HCEC 1CT (cell line): ENCODE measurements at regions not wholly inside any gene's neighbourhood (a gene's known extent, or its start where the extent isn't known, plus 50 kb on each side); places are given as distances from the start of the nearest gene placed in this dataset.

Source experiments
- DNase-seq: peaks from one replicate; pipeline ENCODE4 v3.0.0-alpha.2; 2017

DNA sequence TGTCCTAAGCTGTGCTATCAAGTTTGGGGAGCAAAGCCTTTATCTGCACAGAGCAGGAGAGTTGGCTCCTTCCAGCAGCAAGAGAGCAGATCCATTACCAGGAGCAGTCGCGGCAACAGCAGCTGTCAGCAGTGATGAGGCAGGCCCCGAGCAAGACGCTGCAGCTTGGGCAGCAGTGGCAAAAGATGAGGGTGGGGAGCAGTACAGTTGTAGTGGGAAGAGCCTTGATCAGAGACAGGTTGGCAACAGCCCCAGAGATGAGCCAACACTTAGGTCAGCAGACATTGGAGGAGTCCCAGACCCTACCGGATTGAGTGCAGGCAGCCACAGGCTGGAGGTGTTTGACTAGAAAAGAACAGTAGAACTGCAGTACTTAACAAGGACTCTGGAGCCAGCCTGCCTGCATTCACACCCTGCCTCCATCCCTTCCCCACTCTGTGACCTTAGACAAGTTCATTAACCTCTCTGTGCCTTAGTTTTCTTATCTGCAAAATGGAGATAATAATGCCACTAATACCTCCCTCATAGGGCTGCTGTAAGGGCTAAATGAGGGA lies 117.1 kb upstream of the SERTAD2 start:
- peak; percentile 91 for DNase-seq

DNA sequence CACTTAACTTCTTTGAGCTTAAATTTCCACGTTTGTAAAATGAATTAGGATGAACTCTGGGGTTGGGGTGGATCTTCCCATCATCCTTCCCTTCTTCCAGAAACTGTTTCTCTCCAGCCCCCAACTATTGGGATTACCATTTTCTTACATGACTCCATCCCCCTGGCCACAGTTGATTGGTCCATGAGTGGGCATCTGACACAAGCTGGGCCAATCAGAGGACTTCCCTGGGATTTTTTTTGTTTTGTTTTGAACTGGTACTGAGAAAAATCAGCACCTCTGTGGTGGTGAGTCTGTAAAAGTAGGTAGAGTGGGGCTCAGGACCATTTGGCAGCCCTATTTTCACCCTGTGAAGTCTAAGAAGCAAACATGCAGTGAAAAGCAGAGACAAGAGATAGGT lies 118.0 kb upstream of the SERTAD2 start:
- DNase-seq: no peak

DNA sequence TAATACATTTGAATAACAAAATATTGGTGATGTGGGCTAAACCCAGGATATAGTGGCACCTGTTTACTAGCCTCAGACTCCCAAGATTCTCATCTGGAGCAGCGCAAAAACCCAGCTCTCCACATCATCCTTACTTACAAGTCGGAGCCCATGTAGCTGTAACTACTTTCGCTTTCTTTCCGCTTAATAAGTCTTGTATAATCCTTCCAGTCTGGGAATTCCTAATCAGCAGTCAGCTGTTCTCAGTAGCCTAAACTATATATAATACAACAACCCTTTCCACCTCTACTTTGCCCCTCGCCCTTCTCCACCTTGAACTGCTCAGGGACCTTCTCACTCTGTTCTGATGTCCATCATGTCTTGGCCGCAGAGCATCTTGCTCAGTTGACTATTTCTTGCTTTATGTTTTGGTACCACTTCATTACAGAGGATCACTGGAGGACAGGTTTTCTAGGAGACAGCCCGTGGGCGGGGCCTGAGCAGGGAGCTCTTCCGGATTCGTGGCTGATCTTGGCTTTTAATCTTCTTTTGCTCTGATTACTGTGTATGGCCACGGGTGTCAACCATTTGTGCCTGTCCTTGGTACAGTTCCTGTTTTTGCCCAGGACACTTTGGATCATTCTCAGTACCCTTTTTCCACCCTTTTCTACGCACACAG lies 119.9 kb upstream of the SERTAD2 start:
- DNase-seq: no peak

DNA sequence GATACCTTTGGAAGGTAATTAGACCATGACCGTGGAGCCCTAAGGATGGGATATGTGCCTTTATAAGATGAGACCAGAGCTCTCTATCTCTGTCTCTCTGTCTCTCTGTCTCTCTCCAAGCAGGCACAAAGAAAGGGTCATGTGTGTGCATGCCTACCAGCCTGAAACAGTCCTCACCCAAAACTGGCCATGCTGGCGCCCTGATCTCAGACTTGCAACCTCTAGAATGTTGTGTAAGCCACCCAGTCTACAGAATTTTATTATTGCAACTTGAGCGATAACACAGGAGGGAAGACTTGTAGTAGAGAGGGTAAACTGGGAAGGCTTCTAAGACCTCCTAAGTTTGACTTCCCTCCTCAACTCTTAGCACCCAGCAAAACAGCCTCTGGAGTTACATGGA lies 124.1 kb upstream of the SERTAD2 start:
- no peak for DNase-seq

DNA sequence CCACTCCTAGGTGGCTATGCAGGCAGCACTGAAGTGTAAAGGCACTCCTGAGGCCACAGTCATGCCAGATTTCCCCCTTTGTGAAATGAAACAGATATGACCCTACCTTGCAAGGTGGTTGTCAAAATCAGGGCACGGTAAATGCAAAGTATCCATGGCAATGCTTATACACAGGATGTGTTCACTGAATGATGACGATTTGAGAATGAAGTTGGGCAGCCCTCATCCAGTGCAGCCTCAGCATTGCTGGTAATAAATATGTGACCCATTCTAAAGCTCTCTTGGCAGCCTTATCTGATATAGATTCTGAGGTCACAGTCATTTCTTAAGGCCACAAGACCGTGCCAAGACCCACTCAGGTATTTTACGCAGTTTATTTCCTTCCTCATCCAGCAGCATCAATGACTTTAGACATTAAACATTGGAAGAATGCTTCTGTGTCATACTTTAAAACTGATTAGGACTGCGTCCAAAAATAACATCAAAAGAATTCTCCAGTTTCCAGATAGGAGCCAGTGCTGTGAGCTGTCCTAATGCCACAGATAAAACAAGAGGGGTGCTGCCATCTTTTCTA lies 125.5 kb upstream of the SERTAD2 start:
- peak; percentile 84 for DNase-seq

DNA sequence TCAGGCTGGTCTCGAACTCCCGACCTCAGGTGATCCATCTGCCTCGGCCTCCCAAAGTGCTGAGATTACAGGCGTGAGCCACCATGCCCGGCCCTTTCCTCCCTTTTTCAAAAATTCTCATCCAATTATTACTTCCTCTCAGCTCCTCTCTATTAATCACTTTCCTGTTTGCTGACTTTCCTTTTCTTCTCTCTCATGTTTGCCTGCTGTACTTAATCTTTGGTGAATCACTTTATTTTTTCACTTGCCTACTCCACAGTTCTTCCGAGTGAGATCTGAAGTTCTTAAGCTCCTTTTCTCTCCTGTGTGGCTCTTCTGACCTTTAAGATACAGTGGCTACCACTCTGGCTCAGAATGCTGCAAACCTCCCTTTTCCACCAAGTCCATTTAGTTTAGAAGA lies 126.3 kb upstream of the SERTAD2 start:
- DNase-seq: no peak

DNA sequence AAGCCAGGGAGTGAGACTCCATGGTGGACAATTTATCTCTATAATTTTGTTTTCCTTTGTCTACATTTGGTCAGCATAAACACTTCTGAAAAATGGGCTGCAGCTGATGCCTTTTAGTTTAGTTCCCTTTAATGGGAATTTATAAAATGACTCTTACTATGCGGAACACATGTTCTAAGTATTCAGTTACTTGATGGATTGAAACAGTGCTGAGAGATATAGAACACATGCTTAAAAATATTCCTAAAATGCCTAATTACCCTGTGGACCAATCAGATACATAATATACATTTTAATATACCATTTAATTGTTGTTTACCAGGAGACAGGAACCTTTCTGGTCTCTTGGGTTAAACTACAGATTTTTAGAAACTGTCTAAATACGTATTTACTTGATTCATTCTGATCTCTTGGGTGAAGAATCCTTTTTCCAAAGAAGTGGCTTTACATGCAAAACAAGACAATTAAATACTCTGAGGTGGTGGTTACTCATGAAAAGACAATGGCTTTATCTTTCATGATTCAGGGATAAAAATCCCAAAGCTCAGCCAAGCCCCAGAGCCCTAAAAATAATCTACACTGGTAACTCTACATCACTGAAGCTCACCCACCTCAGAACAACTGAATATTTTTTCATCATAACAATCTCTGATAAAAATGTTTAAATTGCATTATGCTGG lies 128.1 kb upstream of the SERTAD2 start:
- no peak for DNase-seq

DNA sequence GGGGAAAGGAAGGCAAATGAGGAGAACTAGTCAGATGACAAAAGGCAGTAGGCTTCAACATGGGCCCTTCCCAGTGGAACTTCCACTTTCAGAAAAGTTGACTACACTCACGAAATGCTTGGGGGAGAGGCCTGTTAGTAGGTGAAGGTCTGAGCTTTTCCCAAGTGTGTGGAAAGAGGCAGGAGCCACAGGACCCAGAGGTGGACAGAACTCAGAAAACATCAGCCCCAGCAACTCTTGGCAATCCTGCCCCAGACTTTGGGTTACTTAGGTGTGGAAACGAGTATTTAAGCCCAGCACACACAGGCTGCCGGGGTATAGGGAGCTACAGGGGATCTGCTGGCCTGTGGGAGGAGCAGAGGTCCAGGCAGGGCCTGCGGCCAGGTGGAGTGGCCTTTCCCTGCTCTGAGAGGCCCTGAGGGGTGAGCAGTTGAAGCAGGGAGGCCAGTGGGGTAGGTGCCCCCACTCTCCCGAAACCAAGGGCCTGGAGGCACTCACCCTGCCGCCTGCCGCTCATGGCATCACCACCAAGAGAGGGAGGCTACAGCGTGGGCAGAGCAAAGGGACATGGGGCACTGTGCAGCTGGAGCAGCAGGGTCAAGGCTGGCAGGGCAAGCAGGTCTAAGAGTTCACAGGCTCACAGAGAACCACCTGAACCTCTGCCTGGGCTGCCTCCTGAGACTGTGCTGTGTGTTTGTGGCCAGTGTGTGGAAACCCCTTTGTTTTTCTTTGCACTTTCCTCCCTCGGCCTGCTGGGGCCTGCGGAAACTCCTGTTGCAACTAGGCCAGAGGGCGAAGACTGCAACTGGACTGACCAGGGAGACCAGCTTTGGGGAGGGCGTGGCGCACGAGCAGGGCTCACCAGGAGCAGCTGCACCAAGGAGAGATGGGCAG lies 130.7 kb upstream of the SERTAD2 start:
- DNase-seq: no peak

DNA sequence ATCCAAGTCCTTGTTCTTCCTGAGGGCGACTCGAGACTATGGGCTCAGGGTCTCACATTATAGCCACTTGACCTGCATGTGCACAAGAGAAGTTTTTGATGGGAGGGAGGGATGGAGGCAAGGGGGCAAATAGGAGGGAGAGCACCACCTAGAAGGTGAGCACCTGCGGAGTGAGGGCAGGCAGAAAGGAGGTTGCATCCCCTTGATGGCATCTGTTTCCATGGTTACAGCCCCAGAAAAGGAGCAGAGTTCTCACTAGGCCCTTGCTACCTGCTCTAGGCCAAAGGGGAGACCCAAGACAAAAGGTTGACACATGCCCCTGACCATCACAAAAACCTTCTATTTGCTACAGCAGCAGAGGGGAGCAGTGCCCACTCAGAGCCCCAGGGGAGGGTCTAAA lies 131.5 kb upstream of the SERTAD2 start:
- DNase-seq: no peak

DNA sequence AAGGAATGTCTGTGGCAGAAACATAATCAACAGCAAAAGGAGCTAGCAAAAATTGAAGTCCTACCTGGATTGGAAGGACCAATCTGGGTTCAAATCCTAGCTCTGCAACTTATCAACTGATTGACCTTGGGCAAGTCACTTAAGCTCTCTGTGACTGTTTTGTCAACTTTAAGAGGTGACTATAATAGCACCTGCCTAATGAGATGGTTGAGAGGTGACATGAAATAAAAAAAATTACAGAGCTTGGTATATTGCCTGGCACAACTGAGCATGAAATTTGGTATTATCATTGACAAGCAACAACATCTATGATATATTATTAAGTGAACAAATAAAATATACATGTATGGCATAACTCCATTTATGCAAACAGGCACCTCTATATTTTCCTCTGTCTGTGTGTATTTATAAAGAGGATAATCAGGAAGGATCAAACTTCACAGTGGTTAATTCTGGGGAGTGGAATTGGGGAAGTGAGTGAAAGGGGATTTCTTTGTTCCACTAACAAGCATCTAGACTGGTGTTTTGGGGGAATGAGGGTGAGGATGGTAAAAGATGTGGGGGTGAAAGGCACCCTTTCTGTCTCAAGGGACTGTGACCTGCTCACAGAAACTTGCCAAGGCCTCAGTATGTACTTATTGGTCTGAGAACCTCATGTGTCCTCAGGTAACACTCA lies 132.8 kb upstream of the SERTAD2 start:
- DNase-seq: no peak

DNA sequence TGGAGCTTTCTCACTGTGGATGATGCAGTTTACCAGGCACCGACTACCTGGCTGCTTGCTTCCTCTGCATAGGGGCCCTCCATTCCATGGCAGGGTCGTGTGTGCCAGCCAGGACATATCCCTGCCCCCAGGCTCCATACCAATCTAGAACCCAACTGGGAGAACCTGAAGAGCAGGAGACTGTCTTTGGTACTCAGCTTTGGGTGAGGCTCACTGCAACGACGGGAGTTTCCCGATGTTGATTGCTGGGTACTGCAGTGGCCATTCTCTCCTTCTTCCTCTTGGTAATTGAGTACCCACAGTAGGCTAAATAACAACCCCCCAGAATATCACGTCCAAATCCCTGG lies 133.3 kb upstream of the SERTAD2 start:
- DNase-seq: no peak

DNA sequence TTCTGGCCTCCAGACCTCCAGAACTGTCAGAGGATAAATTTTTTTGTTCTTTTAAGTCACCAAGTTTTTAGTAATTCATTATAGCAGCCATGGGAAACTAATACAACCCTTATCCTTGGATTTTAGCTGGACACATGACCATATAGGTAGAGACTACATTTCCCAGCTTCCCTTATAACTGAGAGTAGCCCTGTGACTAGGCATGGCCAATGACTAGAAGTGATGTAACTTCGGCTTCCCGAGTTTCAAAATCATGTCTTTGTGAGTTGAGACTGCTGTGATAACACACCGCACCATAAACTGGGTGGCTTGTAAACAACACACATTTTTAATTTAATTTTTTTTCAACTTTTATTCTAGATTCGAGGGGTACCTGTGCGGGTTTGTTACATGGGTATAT lies 134.0 kb upstream of the SERTAD2 start:
- no peak for DNase-seq

DNA sequence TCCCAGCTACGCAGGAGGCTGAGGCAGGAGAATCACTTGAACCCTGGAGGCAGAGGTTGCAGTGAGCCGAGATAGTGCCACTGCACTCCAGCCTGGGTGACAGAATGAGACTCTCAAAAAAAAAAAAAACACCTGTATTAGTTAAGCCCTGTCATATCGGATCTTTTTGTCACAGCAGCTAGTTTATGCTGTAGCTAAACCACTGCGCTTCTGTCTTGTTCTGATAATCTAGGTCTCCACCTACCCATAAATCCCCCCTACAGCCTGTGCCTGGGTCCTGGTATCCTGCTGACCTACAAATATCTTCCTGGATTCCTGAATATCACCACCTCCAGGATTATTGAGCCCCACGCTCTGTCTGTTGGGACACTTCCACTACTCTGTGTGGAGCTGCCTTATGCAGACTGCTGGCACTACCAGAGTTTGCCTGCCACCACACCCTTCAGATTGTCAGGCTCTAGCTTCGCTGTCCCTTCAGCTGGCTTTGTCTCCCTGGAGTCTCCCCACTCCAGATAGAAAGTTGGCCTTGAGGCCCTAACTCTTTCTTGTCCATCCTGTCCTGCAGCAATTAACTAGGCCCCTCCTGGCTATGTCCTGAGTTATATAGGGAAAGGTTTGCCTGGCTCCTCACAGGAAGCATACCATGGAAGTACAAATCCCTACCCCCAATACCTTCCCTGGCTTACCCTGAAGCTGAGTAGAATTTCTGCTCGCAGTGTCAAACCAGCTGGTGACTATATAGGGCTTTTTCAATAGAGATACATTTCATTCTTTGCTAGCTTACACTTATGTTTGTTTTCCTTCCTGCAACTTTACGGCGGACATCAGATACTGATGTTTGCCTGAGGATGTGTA lies 136.0 kb upstream of the SERTAD2 start:
- no peak for DNase-seq

DNA sequence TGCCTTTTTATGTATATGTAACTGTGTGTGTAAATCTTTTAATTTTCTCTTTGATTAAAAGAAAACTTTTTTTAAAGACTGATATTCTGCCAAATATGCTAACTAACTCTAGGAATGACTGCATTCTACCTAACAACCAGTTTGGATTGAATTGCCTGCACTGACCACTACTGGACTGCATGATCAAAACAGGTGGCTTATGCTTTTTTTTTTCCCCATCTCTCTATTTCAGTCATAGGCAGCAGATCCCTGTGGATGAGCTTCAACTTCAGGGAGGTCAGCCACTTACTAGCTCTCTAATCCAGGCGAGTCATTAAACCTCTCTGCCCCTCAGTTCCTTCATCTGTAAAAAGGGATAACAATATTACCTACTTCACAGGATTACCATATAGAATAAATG lies 138.6 kb upstream of the SERTAD2 start:
- DNase-seq: peak; percentile 44

DNA sequence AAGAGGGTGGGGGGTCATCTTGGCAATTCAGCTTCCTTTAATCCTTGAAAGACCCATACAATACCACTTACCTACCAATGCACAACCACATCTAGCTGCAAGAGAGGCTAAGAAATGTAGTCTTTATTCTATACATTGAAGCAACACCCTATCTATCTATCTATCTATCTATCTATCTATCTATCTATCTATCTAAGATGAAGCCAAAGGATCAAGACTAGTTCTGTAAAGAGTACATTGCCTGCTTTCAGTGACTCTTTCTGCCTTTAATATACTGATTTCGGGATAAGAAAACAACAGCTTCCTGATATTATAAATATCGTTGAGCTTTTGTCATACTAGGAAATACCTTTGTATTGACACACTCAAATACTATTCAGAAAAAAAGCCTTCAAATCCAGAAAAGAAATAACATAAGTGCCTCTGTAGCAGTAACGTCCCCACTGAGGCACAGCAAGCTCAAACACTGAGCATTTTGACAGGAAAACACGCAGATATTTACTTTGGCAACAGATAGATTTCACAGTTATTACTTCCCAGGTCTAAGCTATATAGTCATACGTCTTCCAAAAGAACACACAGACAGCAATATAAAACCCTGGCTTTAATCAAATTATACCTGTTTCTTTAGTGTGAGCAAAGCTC lies 139.4 kb upstream of the SERTAD2 start:
- peak; percentile 64 for DNase-seq

DNA sequence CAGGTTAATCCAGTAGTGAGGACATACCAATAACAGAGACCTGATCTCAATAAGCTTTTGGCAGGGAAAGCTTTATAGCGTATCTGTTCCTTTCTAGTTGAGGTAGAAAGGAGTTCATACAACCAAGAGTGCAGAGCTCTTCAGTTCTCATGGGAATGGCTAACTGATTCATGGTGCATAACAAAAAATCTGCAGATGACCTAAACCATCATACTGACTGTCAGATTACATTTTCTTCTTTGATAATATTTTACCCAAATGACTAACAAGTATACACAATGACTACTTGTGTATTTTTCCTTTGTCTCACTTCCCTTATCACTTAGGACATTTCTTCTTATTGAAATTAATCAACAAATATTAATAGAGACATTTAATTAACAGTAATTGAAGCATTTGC lies 140.0 kb upstream of the SERTAD2 start:
- DNase-seq: peak; percentile 16

DNA sequence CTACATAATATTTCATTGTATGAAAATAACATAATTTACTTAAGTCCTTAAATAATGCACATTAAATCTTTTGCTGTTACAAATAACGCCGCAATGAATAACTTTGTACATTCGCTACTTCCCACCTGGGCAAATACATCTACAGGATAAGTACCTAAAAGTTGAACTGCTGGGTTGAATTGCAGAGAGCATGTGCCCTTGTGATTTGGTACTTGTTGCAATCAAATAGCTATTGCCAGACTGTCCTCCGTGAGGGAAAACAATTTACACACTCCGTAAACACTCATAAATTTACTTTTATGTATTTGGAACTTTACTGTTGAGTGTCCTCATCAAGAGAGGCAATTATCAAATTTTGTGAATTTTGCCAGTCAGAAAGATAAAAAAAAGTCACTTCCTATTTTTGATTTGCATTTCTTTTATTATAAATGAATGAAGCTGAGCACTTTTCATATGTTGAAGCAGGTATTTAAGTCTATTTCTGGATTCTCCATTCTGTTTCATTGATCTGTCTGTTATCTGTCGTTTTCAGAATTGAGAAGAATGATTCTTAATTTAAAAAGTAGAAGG lies 140.8 kb upstream of the SERTAD2 start:
- DNase-seq: no peak

DNA sequence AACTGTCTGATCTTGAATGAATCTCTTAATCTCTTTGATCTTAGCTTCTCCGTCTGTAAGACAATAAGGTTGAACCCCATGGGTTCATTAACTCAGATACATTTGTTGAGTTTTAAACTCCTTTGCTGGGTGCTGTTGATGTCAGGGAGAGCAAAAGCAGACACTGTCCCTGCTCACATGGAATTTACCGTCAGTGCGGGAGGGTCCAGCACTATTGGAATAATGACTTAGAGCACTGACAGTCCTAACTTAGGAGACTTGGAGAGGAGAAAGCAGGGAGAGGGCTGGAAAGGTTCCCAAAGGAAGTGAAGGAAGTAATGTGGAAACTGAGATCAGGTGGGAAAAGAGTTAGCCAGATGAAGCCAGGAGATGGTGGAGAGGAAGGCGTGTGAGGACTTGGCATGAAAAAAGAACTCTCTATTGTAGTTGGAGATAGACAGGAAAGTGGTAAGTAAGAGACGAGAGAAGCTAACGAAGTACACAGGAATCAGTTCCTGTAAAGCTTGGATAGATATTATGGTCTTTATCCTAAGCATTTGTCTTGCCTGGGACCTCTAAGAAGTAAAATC lies 141.4 kb upstream of the SERTAD2 start:
- no peak for DNase-seq

DNA sequence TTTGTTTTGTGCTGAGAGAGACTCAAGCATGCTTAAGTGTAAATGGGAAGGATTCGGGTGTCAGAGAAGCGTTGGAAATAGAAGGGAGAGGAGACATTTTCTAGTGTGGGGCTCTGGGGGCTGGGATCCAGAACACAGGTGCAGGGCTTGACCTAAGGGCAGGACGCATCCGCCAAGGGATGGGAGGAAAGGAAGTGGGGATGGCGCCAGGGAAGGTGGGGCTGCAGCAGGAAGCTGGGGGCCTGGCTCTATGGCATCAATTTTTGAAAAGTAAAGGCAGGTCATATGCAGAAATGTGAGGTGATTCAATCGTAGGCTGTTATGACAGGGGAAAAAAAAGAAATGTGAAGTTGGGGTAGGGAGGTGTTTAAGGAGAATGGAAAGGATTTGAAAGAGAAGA lies 143.2 kb upstream of the SERTAD2 start:
- no peak for DNase-seq

DNA sequence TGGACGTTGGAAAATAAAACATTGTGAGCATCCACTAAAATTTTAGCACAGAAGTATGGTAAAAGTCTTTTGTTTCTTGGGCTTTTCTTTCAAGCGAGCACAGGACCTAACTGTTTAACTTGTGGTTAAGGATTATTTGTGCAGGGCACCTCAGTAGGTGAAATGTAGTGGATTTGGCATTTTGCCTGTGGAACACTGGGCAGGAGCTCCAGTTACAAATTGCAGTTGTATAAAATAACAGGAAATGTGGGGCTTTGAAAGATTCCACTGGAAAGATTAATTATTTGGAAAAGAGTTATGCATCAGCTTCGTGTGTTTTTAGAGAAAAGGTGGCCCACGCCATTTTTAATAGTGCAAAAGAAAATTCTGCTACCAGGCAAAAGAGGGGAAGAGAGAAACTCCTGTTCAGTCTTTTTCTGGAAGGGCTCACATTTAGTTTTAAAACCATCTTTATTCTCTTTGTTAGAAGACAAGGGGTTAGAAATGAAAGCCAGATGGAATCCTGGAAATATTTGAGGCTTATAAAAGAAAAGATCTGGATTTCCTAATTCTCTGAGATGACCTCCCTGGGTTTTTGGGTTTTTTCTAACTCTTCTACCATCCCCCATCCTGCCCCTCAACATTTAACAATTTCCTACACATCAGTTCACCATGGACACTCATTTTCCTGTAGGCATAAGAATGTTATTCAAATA lies 144.3 kb upstream of the SERTAD2 start:
- DNase-seq: peak; percentile 30
